ENCODE measurements at regions not wholly inside any gene's neighbourhood (a gene's known extent, or its start where the extent isn't known, plus 50 kb on each side); places are given as distances from the start of the nearest gene placed in this dataset.

- Histone ChIP-seq H3K4me3 (ENCODE audit: extremely low read depth in 1 of 4, insufficient read depth in 2 of 4, low read depth in 3 of 4, low read length in 4 of 4) (peak overlapping the region in 1 of 4 experiments; percentile 13; a peak in 2 of 8 replicates), H3K4me1 (replicated peaks in 1 of 4; ENCODE audit: control insufficient read depth in 3 of 4, insufficient read depth in 4 of 4, low read length in 3 of 4) (peaks cover 0 to 4% (median 1%) of the 10 kb centered on the region in 4 experiments; a peak in 2 of 7 replicates), H3K23ac (ENCODE audit: insufficient read length) (no peak overlapping the region), H2BK120ac (replicated peaks; ENCODE audit: low read depth, low read length) (no peak overlapping the region), H3K9ac (replicated peaks in 1 of 4; ENCODE audit: extremely low read depth in 1 of 4, low read depth in 3 of 4, low read length in 3 of 4) (no peak overlapping the region), H4K5ac (ENCODE audit: insufficient read length, low read depth, low read length) (no peak overlapping the region), H3K27me3 (replicated peaks in 1 of 4; ENCODE audit: control insufficient read depth in 3 of 4, extremely low read depth in 1 of 4, insufficient read depth in 3 of 4, low read length in 3 of 4) (no peaks in the 10 kb centered on the region), H3K56ac (replicated peaks; ENCODE audit: insufficient read length, low read depth, low read length) (no peak overlapping the region), H2BK5ac (ENCODE audit: low read depth, low read length) (no peak overlapping the region), H3K36me3 (ENCODE audit: control insufficient read depth in 2 of 4, insufficient read depth in 4 of 4, low read length in 3 of 4) (no peaks in the 10 kb centered on the region), H3K14ac (ENCODE audit: insufficient read length) (no peak overlapping the region), H3K79me1 (ENCODE audit: low read depth, low read length) (no peaks in the 10 kb centered on the region), H2AK5ac (ENCODE audit: low read depth, low read length) (no peak overlapping the region), H4K8ac (ENCODE audit: extremely low read depth, insufficient read depth, low read length) (no peak overlapping the region), H2BK15ac (ENCODE audit: low read length) (no peak overlapping the region), H4K20me1 (replicated peaks in 1 of 2; ENCODE audit: control insufficient read depth in 1 of 2, insufficient read depth in 2 of 2, low read length in 2 of 2) (no peaks in the 10 kb centered on the region), H3K18ac (ENCODE audit: extremely low read depth, low read length) (no peak overlapping the region), H4K91ac (replicated peaks; ENCODE audit: insufficient read length, low read length) (no peak overlapping the region), H3K4ac (replicated peaks; ENCODE audit: insufficient read length, low read depth, low read length) (no peak overlapping the region), H3K79me2 (ENCODE audit: control insufficient read depth in 1 of 2, insufficient read depth in 2 of 2, low read length in 2 of 2) (no peaks in the 10 kb centered on the region), H3K9me3 (ENCODE audit: insufficient read depth in 2 of 2, low read depth in 1 of 2, low read length in 1 of 2) (no peaks in the 10 kb centered on the region), H3K23me2 (ENCODE audit: low read depth, low read length) (no peaks in the 10 kb centered on the region), H3K4me2 (ENCODE audit: insufficient read depth in 1 of 2, low read depth in 2 of 2, low read length in 2 of 2) (peak overlapping the region; percentile 51 to 57; a peak in 3 of 4 replicates), H2BK20ac (ENCODE audit: low read length) (no peak overlapping the region), H2AFZ (ENCODE audit: low read length) (0 out of 2 replicates have a peak overlapping the region, but pooled peaks have one; percentile 10), H3K27ac (ENCODE audit: low read depth, low read length) (no peak overlapping the region), H2BK12ac (ENCODE audit: low read depth, low read length) (no peak overlapping the region)
- WGBS, 2 experiments (ENCODE audit: extremely low coverage in 1 of 2, insufficient coverage in 1 of 2, insufficient read length in 1 of 2, insufficient replicate concordance in 2 of 2, low coverage in 1 of 2, low lambda C conversion rate in 2 of 2, missing lambda C conversion rate in 1 of 2), result 7% methylated on average over 9 of the region's 9 CpGs; no CpG with 5 or more reads in 1 of the 2 experiments
- DNase-seq (ENCODE audit: low read depth in 1 of 2, low spot score in 2 of 2), result peak; percentile 63 to 68
- ChIA-PET POLR2A (ENCODE audit: partially characterized antibody) (no interaction called here), CTCF (ENCODE audit: partially characterized antibody) (interaction anchor here (1.7 kb wide), 1 partner anchor 77 kb away, joined by 4 read pairs; no protein-coding TSS in a partner anchor)
- FAIRE-seq, result peak; percentile 97
- 0 out of 2 replicates have a peak, but pooled peaks have one; percentile 15 for TF ChIP-seq SP1 (IDR thresholded peaks at IDR 0.05; ENCODE audit: low read depth, low read length)
- TF ChIP-seq EZH2 (IDR thresholded peaks at IDR 0.05; ENCODE audit: low read depth, low read length, severe bottlenecking), result no peak
- 0 out of 4 replicates have a peak, but pooled peaks of 1 of the 2 experiments have one; percentile 22 for TF ChIP-seq SIN3A (conservative IDR thresholded peaks at IDR 0.05 in 1 of 2, IDR thresholded peaks at IDR 0.05 in 1 of 2; ENCODE audit: low read depth in 1 of 2, low read length in 2 of 2)
- TF ChIP-seq ASH2L (IDR thresholded peaks at IDR 0.05; ENCODE audit: low read length), result peak; percentile 46
Observed at GRCh38 chr6:96391776-96392360, 129.7 kb upstream of the UFL1 start.
